SK-N-SH (cell line): ENCODE measurements at regions not wholly inside any gene's neighbourhood (a gene's known extent, or its start where the extent isn't known, plus 50 kb on each side); places are given as distances from the start of the nearest gene placed in this dataset.

ENCODE experiments used
- CTCF ChIA-PET: fragments of 300-600, 350-600 bp; formaldehyde crosslinking; extraction: SDS; loops from one replicate; lab custom pipeline; 2021; lab: Yijun Ruan, JAX
- POLR2A ChIA-PET: fragments of 350-600 bp; sonication (Branson Sonifier 250); formaldehyde crosslinking; extraction: SDS; loops from one replicate; lab custom pipeline; 2020; ENCODE audit warnings: antibody characterized with exemption, inconsistent platforms; lab: Yijun Ruan, JAX
- DNase-seq: peaks from one replicate; pipeline ENCODE4 v3.0.0; 2012
- H2AFZ ChIP-seq: fragments of 200-600 bp; sonication (generic); 2 replicates; pipeline ENCODE4 v1.8.1; 2016; ENCODE audit warnings: antibody characterized with exemption, mild to moderate bottlenecking, low read depth
- H3F3A ChIP-seq: fragments of 200-600 bp; sonication (generic); replicated peaks from 2 replicates; pipeline ENCODE3; 2016; ENCODE audit warnings: antibody characterized with exemption, mild to moderate bottlenecking; ENCODE audit not compliant: insufficient read depth
- H3K27ac ChIP-seq, 2 experiments: fragments of 200-500 bp in 1 of 2; fragments of 200-600 bp in 1 of 2; sonication (Bioruptor generic) in 1 of 2; sonication (generic), shearing (Covaris generic) in 1 of 2; 2 replicates each; pipeline versions ENCODE4 v1.5.1 to v1.6.1; 2014 to 2016; ENCODE audit warnings: low read depth in 2 of 2, inconsistent platforms in 1 of 2, low read length in 1 of 2, mild to moderate bottlenecking in 1 of 2, mixed read lengths in 1 of 2
- H3K27me3 ChIP-seq: fragments of 200-600 bp; sonication (generic), shearing (Covaris generic); 2 replicates; pipeline ENCODE4 v1.6.1; 2016; ENCODE audit warnings: mixed run types; ENCODE audit not compliant: insufficient read depth
- H3K36me3 ChIP-seq, 2 experiments: fragments of 200-500 bp in 1 of 2; fragments of 200-600 bp in 1 of 2; sonication (Bioruptor generic) in 1 of 2; sonication (generic) in 1 of 2; replicated peaks in 1 of 2; 2 replicates each; pipeline versions ENCODE3 to v1.5.1; 2014 to 2016; ENCODE audit warnings: low read length in 1 of 2, mild to moderate bottlenecking in 1 of 2; ENCODE audit not compliant: insufficient read depth in 2 of 2, control insufficient read depth in 1 of 2
- H3K4me1 ChIP-seq, 2 experiments: fragments of 200-500 bp in 1 of 2; fragments of 200-600 bp in 1 of 2; sonication (Bioruptor generic) in 1 of 2; sonication (generic), shearing (Covaris generic) in 1 of 2; 2 replicates each; pipeline versions ENCODE4 v1.5.1 to v1.6.1; 2014 to 2016; ENCODE audit warnings: low read depth in 1 of 2, low read length in 1 of 2, mixed run types in 1 of 2; ENCODE audit not compliant: insufficient read depth in 2 of 2, control insufficient read depth in 1 of 2
- H3K4me2 ChIP-seq: fragments of 200-600 bp; sonication (generic), shearing (Covaris generic); 2 replicates; pipeline ENCODE4 v1.6.1; 2017; ENCODE audit warnings: mixed run types
- H3K4me3 ChIP-seq, 2 experiments: fragments of 200-500 bp in 1 of 2; fragments of 200-600 bp in 1 of 2; sonication (Bioruptor generic) in 1 of 2; sonication (generic), shearing (Covaris generic) in 1 of 2; 2 replicates each; pipeline versions ENCODE4 v1.5.1 to v1.8.1; 2014 to 2016; ENCODE audit warnings: low read depth in 2 of 2, inconsistent platforms in 1 of 2, low read length in 1 of 2, mild to moderate bottlenecking in 1 of 2, mixed read lengths in 1 of 2, moderate library complexity in 1 of 2
- H3K79me2 ChIP-seq: fragments of 200-600 bp; sonication (generic); 2 replicates; pipeline ENCODE4 v1.8.1; 2017; ENCODE audit warnings: mild to moderate bottlenecking; ENCODE audit not compliant: insufficient read depth
- H3K9ac ChIP-seq: fragments of 200-600 bp; sonication (generic); 2 replicates; pipeline ENCODE4 v1.6.1; 2017; ENCODE audit warnings: mixed run types
- H3K9me2 ChIP-seq: fragments of 200-600 bp; sonication (generic); 2 replicates; pipeline ENCODE4 v1.6.1; 2017; ENCODE audit warnings: mixed run types
- H3K9me3 ChIP-seq: fragments of 200-600 bp; sonication (generic); 2 replicates; pipeline ENCODE4 v1.6.1; 2017; ENCODE audit warnings: mixed run types, mild to moderate bottlenecking, moderate library complexity
- H4K20me1 ChIP-seq: fragments of 200-600 bp; sonication (generic); 2 replicates; pipeline ENCODE4 v1.6.1; 2017; ENCODE audit warnings: mild to moderate bottlenecking, mixed run types; ENCODE audit not compliant: insufficient read depth
- CHD2 ChIP-seq: fragments of 150-350 bp; IDR thresholded peaks from 2 replicates; pipeline ENCODE4 v1.6.1; 2018; ENCODE audit warnings: low read length; ENCODE audit not compliant: partially characterized antibody
- FOXJ3 ChIP-seq: sonication (generic); formaldehyde crosslinking; IDR thresholded peaks from 2 replicates; pipeline ENCODE4 v1.5.1; 2020; ENCODE audit warnings: mild to moderate bottlenecking, missing genetic modification reagents
- GATA2 ChIP-seq: sonication (generic); formaldehyde crosslinking; IDR thresholded peaks from 2 replicates; pipeline ENCODE4 v1.5.0; 2020; ENCODE audit warnings: mild to moderate bottlenecking, missing genetic modification reagents
- JUND ChIP-seq: IDR thresholded peaks from 2 replicates; pipeline ENCODE4 v1.4.0; 2012
- NFIC ChIP-seq: IDR thresholded peaks from 2 replicates; pipeline ENCODE4 v1.4.0; 2012; ENCODE audit warnings: borderline replicate concordance
- PBX3 ChIP-seq: IDR thresholded peaks from 2 replicates; pipeline ENCODE4; 2012
- RAD21 ChIP-seq: IDR thresholded peaks from 2 replicates; pipeline ENCODE4 v1.6.1; 2012; ENCODE audit warnings: mild to moderate bottlenecking, low read length
- RFX5 ChIP-seq: IDR thresholded peaks from 2 replicates; pipeline ENCODE4 v1.6.1; 2012; ENCODE audit warnings: mild to moderate bottlenecking, improper control_type of control experiment, low read length
- SIN3A ChIP-seq: IDR thresholded peaks from 2 replicates; pipeline ENCODE4 v1.6.1; 2012; ENCODE audit warnings: low read depth, mild to moderate bottlenecking, low read length, moderate library complexity, borderline replicate concordance
- SMC3 ChIP-seq: IDR thresholded peaks from 2 replicates; pipeline ENCODE4 v1.6.1; 2012; ENCODE audit warnings: low read depth, low read length, improper control_type of control experiment
- YY1 ChIP-seq: IDR thresholded peaks from 2 replicates; pipeline ENCODE4 v1.4.0; 2012; ENCODE audit warnings: low read depth, mild to moderate bottlenecking
- WGBS: methylation state at CpG from one replicate; pipeline ENCODE4 v1.1.6; 2017; ENCODE audit warnings: low lambda C conversion rate; 5-methylcytosine and 5-hydroxymethylcytosine counted together
- TF ChIP-seq, protein P1 (sequence below): fragments of 150-350 bp; IDR thresholded peaks from 2 replicates; pipeline ENCODE4 v1.6.1; 2016; ENCODE audit warnings: mild to moderate bottlenecking, low read depth, low read length

- Histone ChIP-seq H3K4me2 (no peak overlapping the region), H4K20me1 (no peaks in the 10 kb centered on the region), H3K36me3 (no peaks in the 10 kb centered on the region), H3K79me2 (no peaks in the 10 kb centered on the region), H3K9ac (no peak overlapping the region), H3K9me2 (no peaks in the 10 kb centered on the region), H3F3A (no peaks in the 10 kb centered on the region), H3K27me3 (no peaks in the 10 kb centered on the region), H3K27ac (no peak overlapping the region), H3K9me3 (peaks cover 8% of the 10 kb centered on the region; the same call in 1 of the 2 replicates)
- POLR2A ChIA-PET: no interaction called here
- no peak for DNase-seq
- CTCF ChIA-PET: interaction anchor here (1.7 kb wide), 1 partner anchor 132 kb away, joined by 3 read pairs; no protein-coding TSS in a partner anchor
- WGBS: 2% methylated on average over 1 of the region's 1 CpG
- no peak for TF ChIP-seq SMC3
- TF ChIP-seq, protein P1, sequence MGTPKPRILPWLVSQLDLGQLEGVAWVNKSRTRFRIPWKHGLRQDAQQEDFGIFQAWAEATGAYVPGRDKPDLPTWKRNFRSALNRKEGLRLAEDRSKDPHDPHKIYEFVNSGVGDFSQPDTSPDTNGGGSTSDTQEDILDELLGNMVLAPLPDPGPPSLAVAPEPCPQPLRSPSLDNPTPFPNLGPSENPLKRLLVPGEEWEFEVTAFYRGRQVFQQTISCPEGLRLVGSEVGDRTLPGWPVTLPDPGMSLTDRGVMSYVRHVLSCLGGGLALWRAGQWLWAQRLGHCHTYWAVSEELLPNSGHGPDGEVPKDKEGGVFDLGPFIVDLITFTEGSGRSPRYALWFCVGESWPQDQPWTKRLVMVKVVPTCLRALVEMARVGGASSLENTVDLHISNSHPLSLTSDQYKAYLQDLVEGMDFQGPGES: no peak
- TF ChIP-seq, all 33 proteins: peak for 0
- Histone ChIP-seq H2AFZ (no peak overlapping the region), H3K4me1 (no peaks in the 10 kb centered on the region), H3K4me3 (no peak overlapping the region)
These were observed 150.5 kb downstream of the TBXT start for GRCh38 chr6:166017032-166017635.

DNA sequence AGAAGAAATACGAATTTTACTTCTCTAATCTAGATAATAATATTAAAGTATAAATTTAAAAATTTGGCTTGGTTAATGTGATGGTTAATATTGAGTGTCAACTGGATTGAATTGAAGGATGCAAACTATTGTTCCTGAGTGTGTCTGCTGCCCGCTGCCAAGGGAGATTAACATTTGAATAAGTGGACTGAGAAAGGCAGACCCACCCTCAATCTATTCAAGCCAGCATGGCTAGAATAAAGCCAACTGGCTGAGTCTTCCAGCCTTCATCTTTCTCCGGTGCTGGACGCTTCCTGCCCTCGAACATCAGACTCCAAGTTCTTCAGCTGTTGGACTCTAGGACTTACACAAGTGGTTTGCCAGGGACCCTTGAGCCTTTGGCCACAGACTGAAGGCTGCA lies 152.7 kb downstream of the TBXT start:
- Histone ChIP-seq H2AFZ (no peak overlapping the region), H3K9me2 (no peaks in the 10 kb centered on the region), H4K20me1 (no peaks in the 10 kb centered on the region), H3F3A (no peaks in the 10 kb centered on the region), H3K4me2 (no peak overlapping the region), H3K4me3 (no peak overlapping the region), H3K9ac (no peak overlapping the region), H3K9me3 (peaks cover 4% of the 10 kb centered on the region; the same call in 1 of the 2 replicates), H3K27ac (no peak overlapping the region), H3K36me3 (no peaks in the 10 kb centered on the region), H3K27me3 (no peaks in the 10 kb centered on the region), H3K79me2 (no peaks in the 10 kb centered on the region), H3K4me1 (peaks cover 0 to 4% of the 10 kb centered on the region in 2 experiments; a peak in 1 of 4 replicates)
- no peak for TF ChIP-seq CHD2
- TF ChIP-seq PBX3: no peak
- no peak for TF ChIP-seq JUND
- TF ChIP-seq RAD21: no peak
- TF ChIP-seq RFX5: no peak
- no peak for TF ChIP-seq YY1
- TF ChIP-seq GATA2 (CRISPR knock-in tag): no peak
- no peak for TF ChIP-seq SIN3A
- no peak for TF ChIP-seq NFIC
- no peak for TF ChIP-seq FOXJ3 (CRISPR knock-in tag)
- 30% methylated on average over 5 of the region's 5 CpGs for WGBS
- CTCF ChIA-PET: interaction anchor here (1.5 kb wide), 1 partner anchor 17 kb away, joined by 4 read pairs; no protein-coding TSS in a partner anchor
- POLR2A ChIA-PET: no interaction called here
- no peak for DNase-seq
